ENCODE measurements at regions not wholly inside any gene's neighbourhood (a gene's known extent, or its start where the extent isn't known, plus 50 kb on each side); places are given as distances from the start of the nearest gene placed in this dataset.

- TF ChIP-seq POLR2A (IDR thresholded peaks at IDR 0.05; ENCODE audit: low read length), result no peak
- TF ChIP-seq GATA1 (IDR thresholded peaks at IDR 0.05; ENCODE audit: low read depth, low read length), result no peak
Measured at GRCh38 chr21:27382404-27382803, 415.5 kb upstream of the ADAMTS5 start.
